ENCODE measurements at regions not wholly inside any gene's neighbourhood (a gene's known extent, or its start where the extent isn't known, plus 50 kb on each side); places are given as distances from the start of the nearest gene placed in this dataset.

- no peaks in the 10 kb centered on the region for H3K36me3 ChIP-seq (ENCODE audit: insufficient read depth, low read length)
- H3K4me2 ChIP-seq (ENCODE audit: low read length): no peak overlapping the region
- no peak overlapping the region for H2AFZ ChIP-seq (ENCODE audit: low read depth, low read length)
- no peaks in the 10 kb centered on the region for H3K9me3 Mint-ChIP-seq (ENCODE audit: unreplicated experiment)
- H3K9me3 ChIP-seq (ENCODE audit: insufficient read depth, low read depth, low read length): no peaks in the 10 kb centered on the region
- H3K4me3 Mint-ChIP-seq (ENCODE audit: unreplicated experiment): no peak overlapping the region
- no peaks in the 10 kb centered on the region for H3K36me3 Mint-ChIP-seq (ENCODE audit: low read depth, unreplicated experiment)
- H3K4me3 ChIP-seq (ENCODE audit: insufficient read depth, low read depth, low read length): no peak overlapping the region
- TF ChIP-seq EZH2 (IDR thresholded peaks at IDR 0.05; ENCODE audit: insufficient read depth, low read length) (no peak), CTCF (IDR thresholded peaks at IDR 0.05; ENCODE audit: insufficient read depth, low read depth, low read length) (no peak)
- no peak overlapping the region for H3K27ac Mint-ChIP-seq (ENCODE audit: unreplicated experiment)
- H4K20me1 ChIP-seq (ENCODE audit: insufficient read depth, low read length): no peaks in the 10 kb centered on the region
- H3K27me3 ChIP-seq (ENCODE audit: insufficient read depth, low read length): no peaks in the 10 kb centered on the region
- no peak overlapping the region for H3K9ac ChIP-seq (ENCODE audit: low read length)
- no peaks in the 10 kb centered on the region for H3K4me1 Mint-ChIP-seq (ENCODE audit: low read depth, unreplicated experiment)
- DNase-seq (ENCODE audit: low read depth) (no peak), FAIRE-seq (no peak)
- H3K27ac ChIP-seq (ENCODE audit: low read depth, low read length): no peak overlapping the region
- no peaks in the 10 kb centered on the region for H3K27me3 Mint-ChIP-seq (ENCODE audit: low read depth, unreplicated experiment)
- no peaks in the 10 kb centered on the region for H3K4me1 ChIP-seq (ENCODE audit: insufficient read depth, low read length)
- H3K79me2 ChIP-seq (ENCODE audit: insufficient read depth, low read length): no peaks in the 10 kb centered on the region
These were observed 607.5 kb upstream of the BRINP3 start for GRCh38 chr1:191085121-191085520.

GRCh38 chr1:191086910-191087309 is 609.2 kb upstream of the BRINP3 start:
- Histone ChIP-seq H3K4me2 (ENCODE audit: low read length) (no peak overlapping the region), H4K20me1 (ENCODE audit: insufficient read depth, low read length) (no peaks in the 10 kb centered on the region), H3K27me3 (ENCODE audit: insufficient read depth, low read length) (no peaks in the 10 kb centered on the region), H3K36me3 (ENCODE audit: insufficient read depth, low read length) (no peaks in the 10 kb centered on the region), H3K9me3 (ENCODE audit: insufficient read depth, low read depth, low read length) (no peaks in the 10 kb centered on the region), H3K27ac (ENCODE audit: low read depth, low read length) (no peak overlapping the region), H3K9ac (ENCODE audit: low read length) (no peak overlapping the region), H3K4me1 (ENCODE audit: insufficient read depth, low read length) (no peaks in the 10 kb centered on the region), H3K79me2 (ENCODE audit: insufficient read depth, low read length) (no peaks in the 10 kb centered on the region), H3K4me3 (ENCODE audit: insufficient read depth, low read depth, low read length) (no peak overlapping the region), H2AFZ (ENCODE audit: low read depth, low read length) (no peak overlapping the region)
- no peaks in the 10 kb centered on the region for H3K36me3 Mint-ChIP-seq (ENCODE audit: low read depth, unreplicated experiment)
- no peaks in the 10 kb centered on the region for H3K9me3 Mint-ChIP-seq (ENCODE audit: unreplicated experiment)
- no peak overlapping the region for H3K27ac Mint-ChIP-seq (ENCODE audit: unreplicated experiment)
- H3K27me3 Mint-ChIP-seq (ENCODE audit: low read depth, unreplicated experiment): no peaks in the 10 kb centered on the region
- TF ChIP-seq CTCF (IDR thresholded peaks at IDR 0.05; ENCODE audit: insufficient read depth, low read depth, low read length) (no peak), EZH2 (IDR thresholded peaks at IDR 0.05; ENCODE audit: insufficient read depth, low read length) (no peak)
- FAIRE-seq: no peak
- no peak overlapping the region for H3K4me3 Mint-ChIP-seq (ENCODE audit: unreplicated experiment)
- no peaks in the 10 kb centered on the region for H3K4me1 Mint-ChIP-seq (ENCODE audit: low read depth, unreplicated experiment)
- no peak for DNase-seq (ENCODE audit: low read depth)

- H3K27me3 ChIP-seq (ENCODE audit: insufficient read depth, low read length): no peaks in the 10 kb centered on the region
- Mint-ChIP-seq H3K27ac (ENCODE audit: unreplicated experiment) (no peak overlapping the region), H3K9me3 (ENCODE audit: unreplicated experiment) (no peaks in the 10 kb centered on the region), H3K4me3 (ENCODE audit: unreplicated experiment) (no peak overlapping the region), H3K4me1 (ENCODE audit: low read depth, unreplicated experiment) (no peaks in the 10 kb centered on the region), H3K27me3 (ENCODE audit: low read depth, unreplicated experiment) (no peaks in the 10 kb centered on the region), H3K36me3 (ENCODE audit: low read depth, unreplicated experiment) (no peaks in the 10 kb centered on the region)
- no peaks in the 10 kb centered on the region for H3K36me3 ChIP-seq (ENCODE audit: insufficient read depth, low read length)
- H3K9ac ChIP-seq (ENCODE audit: low read length): no peak overlapping the region
- H3K4me2 ChIP-seq (ENCODE audit: low read length): no peak overlapping the region
- no peaks in the 10 kb centered on the region for H3K4me1 ChIP-seq (ENCODE audit: insufficient read depth, low read length)
- no peak overlapping the region for H2AFZ ChIP-seq (ENCODE audit: low read depth, low read length)
- DNase-seq (ENCODE audit: low read depth): no peak
- H3K27ac ChIP-seq (ENCODE audit: low read depth, low read length): no peak overlapping the region
- H4K20me1 ChIP-seq (ENCODE audit: insufficient read depth, low read length): no peaks in the 10 kb centered on the region
- H3K9me3 ChIP-seq (ENCODE audit: insufficient read depth, low read depth, low read length): no peaks in the 10 kb centered on the region
- FAIRE-seq: no peak
- TF ChIP-seq CTCF (IDR thresholded peaks at IDR 0.05; ENCODE audit: insufficient read depth, low read depth, low read length) (no peak), EZH2 (IDR thresholded peaks at IDR 0.05; ENCODE audit: insufficient read depth, low read length) (no peak)
- no peaks in the 10 kb centered on the region for H3K79me2 ChIP-seq (ENCODE audit: insufficient read depth, low read length)
- H3K4me3 ChIP-seq (ENCODE audit: insufficient read depth, low read depth, low read length): no peak overlapping the region
These were observed 618.7 kb upstream of the BRINP3 start for GRCh38 chr1:191096405-191096804.
